ENCODE measurements at regions not wholly inside any gene's neighbourhood (a gene's known extent, or its start where the extent isn't known, plus 50 kb on each side); places are given as distances from the start of the nearest gene placed in this dataset.
A peak's percentile ranks its signal among the peaks of the same experiment; 100 is the strongest.

- peak; percentile 54 for DNase-seq (ENCODE audit: low spot score)
- no peak overlapping the region for H3K4me3 Mint-ChIP-seq
- H3K27ac ChIP-seq = no peak overlapping the region
Measured at GRCh38 chr1:38360807-38361206, 314.2 kb upstream of the POU3F1 start.

GRCh38 chr1:38353956-38354355, 307.4 kb upstream of the POU3F1 start:
- H3K4me1 ChIP-seq = peaks cover 7% of the 10 kb centered on the region
- H3K9ac ChIP-seq = no peak overlapping the region
- H3K4me3 Mint-ChIP-seq = no peak overlapping the region
- H3K4me1 Mint-ChIP-seq = peaks cover 11% of the 10 kb centered on the region
- H2AFZ ChIP-seq (replicated peaks) = no peak overlapping the region
- no peaks in the 10 kb centered on the region for H4K20me1 ChIP-seq (ENCODE audit: low read depth)
- H3K27ac Mint-ChIP-seq = no peak overlapping the region
- H3F3A ChIP-seq (ENCODE audit: low read depth) = no peaks in the 10 kb centered on the region
- peaks cover 12% of the 10 kb centered on the region for H3K9me3 Mint-ChIP-seq
- H3K36me3 Mint-ChIP-seq = no peaks in the 10 kb centered on the region
- no peaks in the 10 kb centered on the region for H3K36me3 ChIP-seq
- no peaks in the 10 kb centered on the region for H3K9me3 ChIP-seq (ENCODE audit: low read depth)
- H3K4me3 ChIP-seq = no peak overlapping the region
- H3K27ac ChIP-seq = no peak overlapping the region
- H3K27me3 ChIP-seq = no peaks in the 10 kb centered on the region
- TF ChIP-seq EZH2phosphoT487 (IDR thresholded peaks at IDR 0.05) (no peak), EZH2 (IDR thresholded peaks at IDR 0.05) (no peak), CTCF (IDR thresholded peaks at IDR 0.05) (no peak)
- H3K79me2 ChIP-seq (ENCODE audit: low read depth) = no peaks in the 10 kb centered on the region
- peaks cover 5% of the 10 kb centered on the region for H3K27me3 Mint-ChIP-seq (ENCODE audit: insufficient read depth, low read depth)
- no peak overlapping the region for H3K4me2 ChIP-seq
- DNase-seq (ENCODE audit: low spot score) = no peak

More at GRCh38 chr1:38360807-38361206, 314.2 kb upstream of the POU3F1 start:
- Histone ChIP-seq H3K36me3 (no peaks in the 10 kb centered on the region), H3K4me3 (no peak overlapping the region), H3K4me1 (peaks cover 9% of the 10 kb centered on the region), H3K9ac (no peak overlapping the region), H3K79me2 (ENCODE audit: low read depth) (no peaks in the 10 kb centered on the region), H3K9me3 (ENCODE audit: low read depth) (no peaks in the 10 kb centered on the region), H2AFZ (replicated peaks) (no peak overlapping the region), H3F3A (ENCODE audit: low read depth) (no peaks in the 10 kb centered on the region), H3K4me2 (no peak overlapping the region), H3K27me3 (no peaks in the 10 kb centered on the region), H4K20me1 (ENCODE audit: low read depth) (no peaks in the 10 kb centered on the region)
- Mint-ChIP-seq H3K27me3 (ENCODE audit: insufficient read depth, low read depth) (no peaks in the 10 kb centered on the region), H3K4me1 (no peaks in the 10 kb centered on the region), H3K36me3 (no peaks in the 10 kb centered on the region), H3K9me3 (peaks cover 3% of the 10 kb centered on the region), H3K27ac (no peak overlapping the region)
- TF ChIP-seq CTCF (IDR thresholded peaks at IDR 0.05) = peak; percentile 47
- TF ChIP-seq EZH2 (IDR thresholded peaks at IDR 0.05) = no peak

- peak overlapping the region; percentile 76 for H2AFZ ChIP-seq (replicated peaks)
- peaks cover 7% of the 10 kb centered on the region for H3K4me1 ChIP-seq
- H3K36me3 ChIP-seq = no peaks in the 10 kb centered on the region
- no peaks in the 10 kb centered on the region for H3F3A ChIP-seq (ENCODE audit: low read depth)
- no peaks in the 10 kb centered on the region for H3K36me3 Mint-ChIP-seq
- DNase-seq (ENCODE audit: low spot score) = no peak
- H3K27ac Mint-ChIP-seq = peak overlapping the region; percentile 77
- peaks cover 17% of the 10 kb centered on the region for H3K9me3 Mint-ChIP-seq
- TF ChIP-seq EZH2 (IDR thresholded peaks at IDR 0.05) (no peak), CTCF (IDR thresholded peaks at IDR 0.05) (no peak), EZH2phosphoT487 (IDR thresholded peaks at IDR 0.05) (no peak)
- no peak overlapping the region for H3K4me3 ChIP-seq
- peaks cover 11% of the 10 kb centered on the region for H3K4me1 Mint-ChIP-seq
- peaks cover 8% of the 10 kb centered on the region for H3K27me3 Mint-ChIP-seq (ENCODE audit: insufficient read depth, low read depth)
- H3K9ac ChIP-seq = no peak overlapping the region
- no peak overlapping the region for H3K4me2 ChIP-seq
- no peak overlapping the region for H3K4me3 Mint-ChIP-seq
- H4K20me1 ChIP-seq (ENCODE audit: low read depth) = no peaks in the 10 kb centered on the region
- H3K27ac ChIP-seq = no peak overlapping the region
- no peaks in the 10 kb centered on the region for H3K27me3 ChIP-seq
- H3K79me2 ChIP-seq (ENCODE audit: low read depth) = no peaks in the 10 kb centered on the region
- H3K9me3 ChIP-seq (ENCODE audit: low read depth) = no peaks in the 10 kb centered on the region
Measured at GRCh38 chr1:38352869-38353268, 306.3 kb upstream of the POU3F1 start.
